K562 (cell line): ENCODE measurements at regions not wholly inside any gene's neighbourhood (a gene's known extent, or its start where the extent isn't known, plus 50 kb on each side); places are given as distances from the start of the nearest gene placed in this dataset.

Source experiments
- ATAC-seq: fragments of 200-7000 bp; cut with Tn5 transposase; 3 replicates; pipeline ENCODE4 v1.9.1; 2020; ENCODE audit warnings: moderate library complexity
- BruUV-seq: library from RNA; stranded (reverse); fragments of 400-500 nt; replicated peaks from 2 replicates; lab custom pipeline; 2021; lab: Mats Ljungman, UMichigan
- CTCF ChIA-PET: fragments of 300-600 bp; formaldehyde crosslinking; extraction: SDS; loops from one replicate; lab custom pipeline; 2021; ENCODE audit warnings: low intra/inter-chr PET ratio; lab: Yijun Ruan, JAX
- POLR2A ChIA-PET: fragments of 300-600, 350-650 bp; sonication (Branson Sonifier 250); formaldehyde crosslinking; extraction: SDS; loops from one replicate; lab custom pipeline; 2021; ENCODE audit warnings: antibody characterized with exemption, inconsistent platforms; lab: Yijun Ruan, JAX
- DNase-seq, 4 experiments: peaks; one replicate each; pipeline versions ENCODE4 v3.0.0 to v3.0.0-alpha.2; 2011 to 2018; ENCODE audit warnings: low spot score in 3 of 4, mixed read lengths in 3 of 4; ENCODE audit errors: extremely low read depth in 1 of 4
- FAIRE-seq: peaks from 2 replicates; lab custom pipeline; 2011; peaks lifted over from hg19 to GRCh38; lab: Jason Lieb, UNC
- H2AFZ ChIP-seq: 2 replicates; pipeline ENCODE4 v1.6.0; 2011; ENCODE audit warnings: low read depth, low read length, control low read depth, inconsistent platforms
- H3K27ac ChIP-seq: fragments of 200-600 bp; 3 replicates; pipeline ENCODE4 v1.8.0; 2011; ENCODE audit warnings: low read depth, mild to moderate bottlenecking, control low read depth, inconsistent platforms, low read length, moderate library complexity, mixed read lengths; ENCODE audit errors: extremely low read depth
- H3K27me3 ChIP-seq, 2 experiments: fragments of 300-600 bp in 1 of 2; 2 replicates in 1 of 2; 3 replicates in 1 of 2; pipeline versions ENCODE4 v1.6.0 to v1.8.0; 2011; ENCODE audit warnings: inconsistent platforms in 2 of 2, low read length in 2 of 2, mild to moderate bottlenecking in 1 of 2, mixed read lengths in 1 of 2, moderate library complexity in 1 of 2; ENCODE audit not compliant: control insufficient read depth in 2 of 2, insufficient read depth in 2 of 2
- H3K36me3 ChIP-seq: fragments of 300-600 bp; 3 replicates; pipeline ENCODE4 v1.8.0; 2011; ENCODE audit warnings: mild to moderate bottlenecking, low read length, inconsistent platforms; ENCODE audit not compliant: control insufficient read depth, insufficient read depth
- H3K4me1 ChIP-seq, 2 experiments: fragments of 200-600 bp in 1 of 2; replicated peaks in 1 of 2; 2 replicates in 1 of 2; 3 replicates in 1 of 2; pipeline versions ENCODE4 v1.5.1 to v1.8.0; 2011; ENCODE audit warnings: inconsistent platforms in 2 of 2, low read length in 2 of 2, mild to moderate bottlenecking in 1 of 2, mixed read lengths in 1 of 2, moderate library complexity in 1 of 2; ENCODE audit not compliant: control insufficient read depth in 2 of 2, insufficient read depth in 2 of 2
- H3K4me2 ChIP-seq: 2 replicates; pipeline ENCODE4 v1.6.1; 2011; ENCODE audit warnings: low read length, control low read depth, inconsistent platforms, mixed read lengths; ENCODE audit not compliant: insufficient read depth
- H3K4me3 ChIP-seq: fragments of 200-600 bp; sonication (generic), shearing (Covaris generic); 2 replicates; pipeline ENCODE4 v1.5.1; 2016; ENCODE audit warnings: control low read depth, inconsistent platforms
- H3K79me2 ChIP-seq: fragments of 200-600 bp; 3 replicates; pipeline ENCODE4 v1.8.0; 2011; ENCODE audit warnings: low read length, inconsistent platforms; ENCODE audit not compliant: control insufficient read depth, insufficient read depth
- H3K9ac ChIP-seq, 2 experiments: 2 replicates each; pipeline versions ENCODE4 v1.6.0 to v1.6.1; 2011; ENCODE audit warnings: low read depth in 2 of 2, low read length in 2 of 2, control low read depth in 1 of 2, inconsistent platforms in 1 of 2, mild to moderate bottlenecking in 1 of 2, mixed read lengths in 1 of 2; ENCODE audit not compliant: insufficient read depth in 1 of 2
- H3K9me1 ChIP-seq: one replicate; pipeline ENCODE4 v1.6.0; 2011; ENCODE audit warnings: inconsistent platforms, mild to moderate bottlenecking, low read length, moderate library complexity; ENCODE audit not compliant: control insufficient read depth, insufficient read depth
- H3K9me3 ChIP-seq: replicated peaks from 2 replicates; pipeline ENCODE4 v1.5.1; 2011; ENCODE audit warnings: low read depth, low read length, inconsistent platforms; ENCODE audit not compliant: control insufficient read depth, insufficient read depth
- H4K20me1 ChIP-seq: replicated peaks from 2 replicates; pipeline ENCODE4 v1.6.1; 2011; ENCODE audit warnings: low read length, inconsistent platforms, mixed read lengths; ENCODE audit not compliant: control insufficient read depth, insufficient read depth
- BACH1 ChIP-seq: fragments of 200-800 bp; sonication (Bioruptor generic); IDR thresholded peaks from 2 replicates; pipeline ENCODE4 v1.6.1; 2016; ENCODE audit warnings: missing genetic modification characterization, missing compliant biosample characterization
- CHD2 ChIP-seq: IDR thresholded peaks from 2 replicates; pipeline ENCODE4 v1.6.1; 2011; ENCODE audit warnings: low read depth, low read length
- ETV6 ChIP-seq, 3 experiments: fragments of 150-350 bp in 1 of 3; sonication (generic) in 1 of 3; formaldehyde crosslinking in 1 of 3; IDR thresholded peaks; 2 replicates each; pipeline versions ENCODE4 v1.6.1 to v1.8.0; 2014 to 2022; ENCODE audit warnings: borderline replicate concordance in 2 of 3, low read depth in 2 of 3, antibody characterized with exemption in 1 of 3, low read length in 1 of 3, mild to moderate bottlenecking in 1 of 3, missing genetic modification reagents in 1 of 3
- MCM7 ChIP-seq, 2 experiments: fragments of 450-650 bp; IDR thresholded peaks; 2 replicates each; pipeline ENCODE4 v1.6.1; 2016 to 2018
- STAG1 ChIP-seq: sonication (generic); formaldehyde crosslinking; IDR thresholded peaks from 2 replicates; pipeline ENCODE4 v1.5.0; 2020; ENCODE audit warnings: missing genetic modification reagents, borderline replicate concordance
- ZFX ChIP-seq: sonication (generic); formaldehyde crosslinking; IDR thresholded peaks from 2 replicates; pipeline ENCODE4 v1.8.0; 2022; ENCODE audit warnings: mild to moderate bottlenecking, missing genetic modification reagents, moderate library complexity
- ZNF165 ChIP-seq: fragments of 250-450 bp; sonication (Bioruptor Pico); IDR thresholded peaks from 2 replicates; pipeline ENCODE4 v1.4.0; 2020; ENCODE audit warnings: borderline replicate concordance
- ZNF253 ChIP-seq: fragments of 250-450 bp; sonication (Bioruptor Pico); conservative IDR thresholded peaks from 2 replicates; pipeline ENCODE4 v1.6.1; 2021; ENCODE audit warnings: mild to moderate bottlenecking
- WGBS: fragments of 100-300 bp; shearing (Covaris generic); methylation state at CpG from one replicate; pipeline ENCODE4 v1.1.6; 2016; ENCODE audit warnings: low coverage, mixed read lengths; ENCODE audit not compliant: insufficient coverage; ENCODE audit errors: missing lambda C conversion rate; 5-methylcytosine and 5-hydroxymethylcytosine counted together
- in situ Hi-C: fragments of 300-500 bp; cut with MboI; formaldehyde crosslinking; loops from 4 replicates; pipeline ENCODE4 v1.15.0; 2018; ENCODE audit warnings: inconsistent platforms, mixed read lengths
- intact Hi-C: fragments of 100-400 bp; cut with micrococcal nuclease; formaldehyde crosslinking; loops from 2 replicates; pipeline ENCODE4 v1.14.2; 2022
- TF ChIP-seq, protein P1 (sequence below): IDR thresholded peaks from 3 replicates; pipeline ENCODE4 v1.6.1; 2011; ENCODE audit warnings: borderline replicate concordance, mild to moderate bottlenecking; ENCODE audit not compliant: insufficient read length, insufficient read depth
- TF ChIP-seq, protein P2 (sequence below): fragments of 450-650 bp; formaldehyde crosslinking; conservative IDR thresholded peaks from 2 replicates; pipeline ENCODE4 v1.4.0; 2022; ENCODE audit warnings: mild to moderate bottlenecking, missing genetic modification characterization

DNA sequence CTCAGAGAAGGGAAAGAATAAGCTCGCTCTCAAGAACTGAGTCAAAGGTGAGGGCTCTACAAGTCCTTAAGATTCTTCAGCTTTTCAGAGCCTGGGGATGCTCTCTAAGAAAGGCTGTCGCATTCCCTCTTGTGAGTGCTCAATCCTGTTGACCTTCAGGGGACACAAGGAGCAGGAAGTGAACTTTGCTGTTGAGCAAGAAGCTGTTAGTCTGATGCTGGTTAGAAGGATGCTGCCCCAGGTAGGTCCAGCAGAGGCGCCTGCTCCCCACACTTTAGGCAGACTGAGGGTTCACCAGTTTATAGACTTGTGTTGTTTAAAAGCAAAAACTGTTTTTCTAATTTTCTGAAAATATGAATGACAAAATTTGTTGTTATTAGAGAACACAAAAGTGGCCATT is 125.4 kb upstream of the SPOCK3 start:
- no peaks in the 10 kb centered on the region for H3K79me2 ChIP-seq
- no peak overlapping the region for H3K9ac ChIP-seq
- in situ Hi-C loops = no loop called here
- DNase-seq (no peak), ATAC-seq (no peak), FAIRE-seq (no peak)
- no peak overlapping the region for H3K4me2 ChIP-seq
- no TSS peak for BruUV-seq
- ChIA-PET CTCF (no interaction called here), POLR2A (no interaction called here)
- intact Hi-C loops = no loop called here
- H4K20me1 ChIP-seq = no peaks in the 10 kb centered on the region
- no peak overlapping the region for H2AFZ ChIP-seq
- 0% methylated on average over 3 of the region's 3 CpGs for WGBS
- H3K27me3 ChIP-seq = no peaks in the 10 kb centered on the region
- H3K27ac ChIP-seq = no peak overlapping the region
- H3K4me3 ChIP-seq = no peak overlapping the region
- no peaks in the 10 kb centered on the region for H3K9me1 ChIP-seq
- H3K36me3 ChIP-seq = no peaks in the 10 kb centered on the region
- H3K4me1 ChIP-seq = no peaks in the 10 kb centered on the region
- TF ChIP-seq CHD2 (no peak), ZNF253 (CRISPR knock-in tag) (no peak), ZFX (no peak), ETV6 (IDR thresholded peaks at IDR 0.05; ENCODE audit: borderline replicate concordance in 1 of 2, low read depth in 2 of 2, low read length in 1 of 2) (no peak), ETV6 (CRISPR knock-in tag; IDR thresholded peaks at IDR 0.05; ENCODE audit: borderline replicate concordance) (no peak), ZNF165 (no peak), STAG1 (CRISPR knock-in tag) (no peak), MCM7 (IDR thresholded peaks at IDR 0.05) (no peak), BACH1 (tag) (no peak)
- TF ChIP-seq, protein P1, sequence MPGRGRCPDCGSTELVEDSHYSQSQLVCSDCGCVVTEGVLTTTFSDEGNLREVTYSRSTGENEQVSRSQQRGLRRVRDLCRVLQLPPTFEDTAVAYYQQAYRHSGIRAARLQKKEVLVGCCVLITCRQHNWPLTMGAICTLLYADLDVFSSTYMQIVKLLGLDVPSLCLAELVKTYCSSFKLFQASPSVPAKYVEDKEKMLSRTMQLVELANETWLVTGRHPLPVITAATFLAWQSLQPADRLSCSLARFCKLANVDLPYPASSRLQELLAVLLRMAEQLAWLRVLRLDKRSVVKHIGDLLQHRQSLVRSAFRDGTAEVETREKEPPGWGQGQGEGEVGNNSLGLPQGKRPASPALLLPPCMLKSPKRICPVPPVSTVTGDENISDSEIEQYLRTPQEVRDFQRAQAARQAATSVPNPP = no peak
- TF ChIP-seq, protein P2, sequence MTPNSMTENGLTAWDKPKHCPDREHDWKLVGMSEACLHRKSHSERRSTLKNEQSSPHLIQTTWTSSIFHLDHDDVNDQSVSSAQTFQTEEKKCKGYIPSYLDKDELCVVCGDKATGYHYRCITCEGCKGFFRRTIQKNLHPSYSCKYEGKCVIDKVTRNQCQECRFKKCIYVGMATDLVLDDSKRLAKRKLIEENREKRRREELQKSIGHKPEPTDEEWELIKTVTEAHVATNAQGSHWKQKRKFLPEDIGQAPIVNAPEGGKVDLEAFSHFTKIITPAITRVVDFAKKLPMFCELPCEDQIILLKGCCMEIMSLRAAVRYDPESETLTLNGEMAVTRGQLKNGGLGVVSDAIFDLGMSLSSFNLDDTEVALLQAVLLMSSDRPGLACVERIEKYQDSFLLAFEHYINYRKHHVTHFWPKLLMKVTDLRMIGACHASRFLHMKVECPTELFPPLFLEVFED (CRISPR knock-in tag) = no peak
- no peaks in the 10 kb centered on the region for H3K9me3 ChIP-seq
